HL-60 (cell line): ENCODE measurements at regions not wholly inside any gene's neighbourhood (a gene's known extent, or its start where the extent isn't known, plus 50 kb on each side); places are given as distances from the start of the nearest gene placed in this dataset.

ENCODE experiments used
- CTCF ChIP-seq: IDR thresholded peaks from one replicate; pipeline ENCODE4 v1.5.1; 2011; ENCODE audit warnings: low read length, control low read depth, inconsistent platforms; ENCODE audit not compliant: insufficient read depth
- GABPA ChIP-seq: IDR thresholded peaks from 2 replicates; pipeline ENCODE4 v1.6.1; 2012; ENCODE audit warnings: low read depth
- POLR2AphosphoS5 ChIP-seq: IDR thresholded peaks from 2 replicates; pipeline ENCODE4 v1.6.1; 2012; ENCODE audit warnings: low read depth
- SPI1 ChIP-seq: IDR thresholded peaks from 2 replicates; pipeline ENCODE4 v1.6.1; 2012; ENCODE audit warnings: low read depth, mild to moderate bottlenecking, borderline replicate concordance
- TF ChIP-seq, protein P1 (sequence below): IDR thresholded peaks from 2 replicates; pipeline ENCODE4 v1.6.1; 2012; ENCODE audit warnings: low read depth; ENCODE audit not compliant: insufficient replicate concordance

- TF ChIP-seq, protein P1, sequence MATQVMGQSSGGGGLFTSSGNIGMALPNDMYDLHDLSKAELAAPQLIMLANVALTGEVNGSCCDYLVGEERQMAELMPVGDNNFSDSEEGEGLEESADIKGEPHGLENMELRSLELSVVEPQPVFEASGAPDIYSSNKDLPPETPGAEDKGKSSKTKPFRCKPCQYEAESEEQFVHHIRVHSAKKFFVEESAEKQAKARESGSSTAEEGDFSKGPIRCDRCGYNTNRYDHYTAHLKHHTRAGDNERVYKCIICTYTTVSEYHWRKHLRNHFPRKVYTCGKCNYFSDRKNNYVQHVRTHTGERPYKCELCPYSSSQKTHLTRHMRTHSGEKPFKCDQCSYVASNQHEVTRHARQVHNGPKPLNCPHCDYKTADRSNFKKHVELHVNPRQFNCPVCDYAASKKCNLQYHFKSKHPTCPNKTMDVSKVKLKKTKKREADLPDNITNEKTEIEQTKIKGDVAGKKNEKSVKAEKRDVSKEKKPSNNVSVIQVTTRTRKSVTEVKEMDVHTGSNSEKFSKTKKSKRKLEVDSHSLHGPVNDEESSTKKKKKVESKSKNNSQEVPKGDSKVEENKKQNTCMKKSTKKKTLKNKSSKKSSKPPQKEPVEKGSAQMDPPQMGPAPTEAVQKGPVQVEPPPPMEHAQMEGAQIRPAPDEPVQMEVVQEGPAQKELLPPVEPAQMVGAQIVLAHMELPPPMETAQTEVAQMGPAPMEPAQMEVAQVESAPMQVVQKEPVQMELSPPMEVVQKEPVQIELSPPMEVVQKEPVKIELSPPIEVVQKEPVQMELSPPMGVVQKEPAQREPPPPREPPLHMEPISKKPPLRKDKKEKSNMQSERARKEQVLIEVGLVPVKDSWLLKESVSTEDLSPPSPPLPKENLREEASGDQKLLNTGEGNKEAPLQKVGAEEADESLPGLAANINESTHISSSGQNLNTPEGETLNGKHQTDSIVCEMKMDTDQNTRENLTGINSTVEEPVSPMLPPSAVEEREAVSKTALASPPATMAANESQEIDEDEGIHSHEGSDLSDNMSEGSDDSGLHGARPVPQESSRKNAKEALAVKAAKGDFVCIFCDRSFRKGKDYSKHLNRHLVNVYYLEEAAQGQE = no peak
- TF ChIP-seq POLR2AphosphoS5 (no peak), CTCF (no peak), GABPA (no peak), SPI1 (no peak)
Measured at GRCh38 chr2:116545286-116546068, 1269.0 kb upstream of the DDX18 start.
